GM12864 (cell line): ENCODE measurements at regions not wholly inside any gene's neighbourhood (a gene's known extent, or its start where the extent isn't known, plus 50 kb on each side); places are given as distances from the start of the nearest gene placed in this dataset.

Source experiments
- DNase-seq: peaks from one replicate; pipeline ENCODE4 v3.0.0-alpha.2; 2011; ENCODE audit warnings: low read depth
- H3K4me3 ChIP-seq: 2 replicates; pipeline ENCODE4 v1.5.1; 2011; ENCODE audit warnings: mild to moderate bottlenecking, low read depth, low read length, control low read depth
- CTCF ChIP-seq: IDR thresholded peaks from 2 replicates; pipeline ENCODE4 v1.5.1; 2011; ENCODE audit warnings: low read depth, mild to moderate bottlenecking, moderate library complexity, low read length, control low read depth, inconsistent platforms; ENCODE audit errors: missing control alignments

GRCh38 chr20:22511943-22512910, 72.1 kb downstream of the FOXA2 start:
- no peak overlapping the region for H3K4me3 ChIP-seq
- DNase-seq = no peak
- TF ChIP-seq CTCF = no peak

- no peak overlapping the region for H3K4me3 ChIP-seq
- no peak for TF ChIP-seq CTCF
- DNase-seq = no peak
These were observed 74.6 kb downstream of the FOXA2 start for GRCh38 chr20:22509843-22510147.

DNA sequence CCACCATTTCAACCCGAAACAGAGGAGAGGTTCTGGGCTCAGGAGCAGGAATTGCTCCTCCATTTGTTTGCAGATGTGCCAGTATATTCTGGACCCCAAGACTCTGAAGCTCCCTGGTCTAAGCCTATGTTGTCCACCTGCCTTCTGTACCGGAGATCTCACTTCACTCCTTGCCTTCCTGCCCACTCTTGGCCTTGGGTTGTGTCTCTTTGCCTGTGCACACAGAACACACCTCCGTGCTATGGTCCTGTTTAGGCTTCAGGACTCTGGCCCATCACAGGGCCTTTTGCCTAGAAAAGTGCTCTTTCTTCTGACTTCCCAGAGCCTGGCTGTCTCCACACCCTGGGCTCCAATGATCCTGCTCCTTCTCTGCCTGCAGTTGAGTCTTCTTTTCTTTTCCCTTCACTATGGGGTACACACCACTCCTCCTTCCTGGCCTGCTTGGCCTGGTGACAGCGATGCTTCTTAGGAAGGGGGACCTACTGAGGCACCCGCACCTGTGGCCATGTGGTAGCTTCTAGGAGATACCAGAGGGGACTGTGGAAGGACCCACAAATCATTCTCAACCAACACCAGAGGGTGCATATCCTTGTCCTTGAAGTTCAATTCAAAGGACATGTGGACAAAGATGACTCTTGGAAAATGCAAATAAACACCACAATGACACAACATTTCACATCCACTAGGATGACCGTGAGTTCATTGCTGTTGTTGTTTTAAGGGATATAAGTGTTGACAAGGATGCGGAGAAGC, 75.1 kb downstream of the FOXA2 start:
- TF ChIP-seq CTCF = no peak
- no peak for DNase-seq
- no peak overlapping the region for H3K4me3 ChIP-seq

- TF ChIP-seq CTCF = no peak
- no peak overlapping the region for H3K4me3 ChIP-seq
- no peak for DNase-seq
These were observed 75.9 kb downstream of the FOXA2 start for GRCh38 chr20:22508426-22508825.

- H3K4me3 ChIP-seq = no peak overlapping the region
- no peak for TF ChIP-seq CTCF
- no peak for DNase-seq
These were observed 77.0 kb downstream of the FOXA2 start for GRCh38 chr20:22507240-22507961.

GRCh38 chr20:22506827-22507226, 77.5 kb downstream of the FOXA2 start:
- TF ChIP-seq CTCF = no peak
- no peak for DNase-seq
- H3K4me3 ChIP-seq = no peak overlapping the region
